ENCODE measurements at regions not wholly inside any gene's neighbourhood (a gene's known extent, or its start where the extent isn't known, plus 50 kb on each side); places are given as distances from the start of the nearest gene placed in this dataset.

DNA sequence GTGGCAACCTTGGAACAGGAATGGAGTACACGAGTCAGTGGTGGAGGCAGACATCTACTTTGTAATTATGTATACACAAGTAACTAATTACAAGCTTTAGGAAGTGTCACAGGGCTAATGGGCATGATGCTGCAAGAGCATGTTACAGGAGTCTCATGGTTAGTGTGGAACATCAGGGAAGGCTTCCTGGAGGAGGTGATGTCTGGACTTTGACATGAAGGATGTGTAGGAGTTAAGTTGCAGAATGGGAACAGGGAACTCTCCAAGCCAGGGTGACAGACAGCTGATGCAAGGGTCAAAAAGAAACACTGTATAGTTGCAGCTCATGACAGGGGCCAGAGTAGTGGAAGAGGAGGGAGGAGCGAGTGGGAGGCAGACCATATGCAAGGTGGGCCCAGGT lies 483.8 kb upstream of the EEF2KMT start:
- CTCF ChIA-PET: no interaction called here
- H3K9me3 ChIP-seq (ENCODE audit: control insufficient read depth, insufficient read depth, low read length): peaks cover 57% of the 10 kb centered on the region
- no peak for TF ChIP-seq CTCF (IDR thresholded peaks at IDR 0.05; ENCODE audit: low read depth, low read length)
- no peak overlapping the region for H3K4me3 ChIP-seq (ENCODE audit: low read depth, low read length)
- no peaks in the 10 kb centered on the region for H3K27me3 ChIP-seq (ENCODE audit: control insufficient read depth, insufficient read depth, low read length)
- POLR2A ChIA-PET: no interaction called here
- DNase-seq (ENCODE audit: low read depth, low spot score): no peak
- no peak overlapping the region for H3K27ac ChIP-seq (ENCODE audit: low read depth, low read length)

GRCh38 chr16:5580772-5581171 lies 483.2 kb upstream of the EEF2KMT start:
- DNase-seq (ENCODE audit: low read depth, low spot score): no peak
- POLR2A ChIA-PET: no interaction called here
- Histone ChIP-seq H3K27ac (ENCODE audit: low read depth, low read length) (no peak overlapping the region), H3K4me3 (ENCODE audit: low read depth, low read length) (no peak overlapping the region), H3K9me3 (ENCODE audit: control insufficient read depth, insufficient read depth, low read length) (peaks cover 59% of the 10 kb centered on the region), H3K27me3 (ENCODE audit: control insufficient read depth, insufficient read depth, low read length) (no peaks in the 10 kb centered on the region)
- CTCF ChIA-PET: no interaction called here
- TF ChIP-seq CTCF (IDR thresholded peaks at IDR 0.05; ENCODE audit: low read depth, low read length): no peak

- no peak overlapping the region for H3K4me3 ChIP-seq (ENCODE audit: low read depth, low read length)
- no peak overlapping the region for H3K27ac ChIP-seq (ENCODE audit: low read depth, low read length)
- ChIA-PET CTCF (no interaction called here), POLR2A (no interaction called here)
- no peak for DNase-seq (ENCODE audit: low read depth, low spot score)
- peaks cover 62% of the 10 kb centered on the region for H3K9me3 ChIP-seq (ENCODE audit: control insufficient read depth, insufficient read depth, low read length)
- H3K27me3 ChIP-seq (ENCODE audit: control insufficient read depth, insufficient read depth, low read length): no peaks in the 10 kb centered on the region
- TF ChIP-seq CTCF (IDR thresholded peaks at IDR 0.05; ENCODE audit: low read depth, low read length): no peak
These were observed 482.7 kb upstream of the EEF2KMT start for GRCh38 chr16:5580296-5580695.

GRCh38 chr16:5578980-5579379 lies 481.4 kb upstream of the EEF2KMT start:
- Histone ChIP-seq H3K4me3 (ENCODE audit: low read depth, low read length) (no peak overlapping the region), H3K27ac (ENCODE audit: low read depth, low read length) (no peak overlapping the region), H3K9me3 (ENCODE audit: control insufficient read depth, insufficient read depth, low read length) (peaks cover 65% of the 10 kb centered on the region), H3K27me3 (ENCODE audit: control insufficient read depth, insufficient read depth, low read length) (no peaks in the 10 kb centered on the region)
- TF ChIP-seq CTCF (IDR thresholded peaks at IDR 0.05; ENCODE audit: low read depth, low read length): no peak
- ChIA-PET CTCF (no interaction called here), POLR2A (no interaction called here)
- no peak for DNase-seq (ENCODE audit: low read depth, low spot score)

DNA sequence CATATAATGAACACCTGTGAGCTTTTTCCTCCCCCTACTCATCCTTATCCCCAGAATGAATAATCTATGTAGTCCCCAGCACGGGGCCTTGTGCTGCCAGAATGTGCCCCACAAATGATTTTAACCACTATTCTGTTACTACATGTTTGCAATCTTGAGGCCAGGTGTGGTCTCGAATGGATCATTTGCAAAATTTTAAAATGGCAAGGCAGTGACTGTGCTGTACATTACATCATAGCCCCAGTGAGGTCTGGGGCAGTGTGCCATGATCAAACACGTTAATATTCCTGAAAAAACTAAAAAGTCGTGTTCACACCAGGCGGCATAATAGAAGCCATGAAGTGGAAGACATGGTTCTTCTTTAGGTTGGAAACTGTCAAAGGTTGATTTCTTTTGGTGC lies 479.9 kb upstream of the EEF2KMT start:
- no peak for TF ChIP-seq CTCF (IDR thresholded peaks at IDR 0.05; ENCODE audit: low read depth, low read length)
- CTCF ChIA-PET: no interaction called here
- Histone ChIP-seq H3K27me3 (ENCODE audit: control insufficient read depth, insufficient read depth, low read length) (no peaks in the 10 kb centered on the region), H3K4me3 (ENCODE audit: low read depth, low read length) (no peak overlapping the region), H3K27ac (ENCODE audit: low read depth, low read length) (no peak overlapping the region), H3K9me3 (ENCODE audit: control insufficient read depth, insufficient read depth, low read length) (peaks cover 71% of the 10 kb centered on the region)
- POLR2A ChIA-PET: no interaction called here
- DNase-seq (ENCODE audit: low read depth, low spot score): no peak
